T-helper 2 cell treated with Interferon-gamma antibody and Interleukin-4, amounts not matched to agents 100 ng/mL and 5 ng/mL, for 36 hours (primary cell): ENCODE measurements at regions not wholly inside any gene's neighbourhood (a gene's known extent, or its start where the extent isn't known, plus 50 kb on each side); places are given as distances from the start of the nearest gene placed in this dataset.
"Not testable (repeated sequence)": the region's sequence is repeated elsewhere in the genome, so short reads cannot be mapped to it uniquely, and the experiment has no call there.

Experiments
- intact Hi-C: fragments of 100-400 bp; cut with micrococcal nuclease; formaldehyde crosslinking; loops from one replicate; pipeline ENCODE4 v1.15.1; 2023

DNA sequence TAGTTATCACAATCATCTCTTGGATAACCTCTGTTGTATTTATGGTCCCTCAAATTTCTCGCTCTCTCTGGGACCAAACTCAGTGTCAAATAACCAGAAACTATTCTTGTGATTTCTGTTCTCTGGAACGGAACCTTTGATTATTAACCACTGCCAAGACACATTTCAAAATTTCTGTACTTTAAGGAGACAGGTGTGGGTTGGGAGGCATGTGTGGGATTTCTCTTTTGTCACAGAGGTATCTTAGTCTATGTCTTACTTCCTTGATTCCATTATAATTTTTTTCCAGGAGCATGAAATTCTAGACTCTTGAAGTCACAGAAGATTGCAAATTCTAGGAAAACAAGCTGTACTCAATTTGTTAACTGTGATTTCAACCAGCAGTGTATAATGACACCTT is 919.0 kb upstream of the B3GALT2 start:
- intact Hi-C loops = no loop called here

DNA sequence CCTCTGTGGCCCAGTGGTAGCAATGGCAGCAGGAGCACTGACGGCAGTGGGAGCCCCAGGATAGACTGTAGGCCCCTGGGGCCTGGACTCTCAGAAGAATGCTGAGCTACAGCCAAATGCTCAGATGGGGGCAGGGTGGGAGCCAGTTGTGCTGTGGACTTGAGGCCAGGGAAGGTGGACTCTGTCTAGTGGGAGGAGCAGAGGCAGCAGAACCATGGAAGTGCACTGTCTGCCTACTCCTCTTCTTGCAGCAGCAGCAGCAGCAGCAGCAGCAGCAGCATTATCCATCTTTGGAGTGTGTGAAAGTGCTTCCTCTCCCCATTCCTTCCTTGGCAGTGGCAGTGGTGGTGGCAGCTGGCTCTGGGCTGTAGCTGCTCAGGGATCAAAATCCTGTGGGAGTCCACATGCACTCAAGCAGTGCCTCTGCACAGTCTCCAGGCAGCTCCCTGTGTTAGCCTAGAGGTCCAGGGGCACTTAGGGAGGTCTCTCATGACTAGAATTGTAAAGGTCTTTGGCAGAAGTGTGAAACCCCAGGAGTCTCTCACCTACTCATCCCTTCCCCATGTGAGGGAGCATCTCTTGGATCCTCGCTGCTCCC is 917.9 kb upstream of the B3GALT2 start:
- intact Hi-C loops = no loop called here

DNA sequence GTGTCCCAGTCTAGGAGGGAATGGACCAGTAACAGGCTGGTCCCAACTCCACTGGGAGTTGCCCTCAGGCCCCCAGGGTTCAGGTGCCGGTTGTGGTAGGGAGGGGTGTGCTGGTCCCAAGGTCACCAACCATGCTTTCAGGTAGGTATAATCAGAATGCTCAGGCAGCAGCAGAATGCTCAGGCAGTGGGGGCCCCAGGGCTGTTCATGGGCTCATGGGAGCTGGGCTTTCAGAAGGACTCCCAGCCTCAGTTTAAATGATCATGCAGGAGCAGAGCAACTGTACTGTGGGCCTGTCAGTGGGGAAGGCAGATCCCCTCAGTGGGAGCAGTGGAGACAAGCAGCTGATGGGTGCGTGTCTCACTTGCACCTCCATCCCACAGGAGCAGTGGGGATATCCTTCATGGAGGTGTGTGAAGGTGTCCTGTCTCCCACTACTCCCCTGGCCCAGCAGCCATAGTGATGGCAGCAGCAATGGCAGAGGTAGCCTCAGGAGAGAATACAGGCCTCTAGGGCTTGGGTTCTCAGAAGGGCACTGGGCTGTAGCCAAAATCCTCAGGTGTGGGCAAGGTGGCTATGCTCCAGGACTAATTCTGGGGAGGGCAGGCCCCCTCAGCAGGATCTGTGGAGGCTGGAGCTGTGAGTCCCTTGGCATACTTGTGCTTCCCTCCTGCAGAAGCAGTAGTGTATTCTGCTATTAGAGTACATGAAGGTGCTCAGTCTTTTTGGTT is 917.3 kb upstream of the B3GALT2 start:
- intact Hi-C loops = no loop called here

DNA sequence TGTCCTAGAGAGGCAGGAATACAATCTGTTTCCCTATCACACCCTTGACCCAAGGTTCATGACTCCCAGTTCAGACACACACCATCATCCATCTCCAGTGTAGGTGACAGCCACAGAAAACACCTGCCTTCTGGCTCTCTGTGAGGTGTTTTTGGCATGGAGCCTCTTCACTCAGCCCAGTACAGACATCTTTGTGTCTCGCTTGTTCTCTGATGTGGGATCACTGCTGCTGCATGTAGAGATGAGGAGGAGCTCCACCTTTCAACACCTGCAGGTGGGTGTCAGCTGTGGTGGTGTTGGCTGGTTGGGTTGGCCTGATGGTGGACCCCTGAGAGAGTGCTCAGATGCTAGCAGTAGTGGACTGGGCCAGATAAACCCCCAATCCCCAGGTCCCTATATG is 916.7 kb upstream of the B3GALT2 start:
- intact Hi-C loops = no loop called here

DNA sequence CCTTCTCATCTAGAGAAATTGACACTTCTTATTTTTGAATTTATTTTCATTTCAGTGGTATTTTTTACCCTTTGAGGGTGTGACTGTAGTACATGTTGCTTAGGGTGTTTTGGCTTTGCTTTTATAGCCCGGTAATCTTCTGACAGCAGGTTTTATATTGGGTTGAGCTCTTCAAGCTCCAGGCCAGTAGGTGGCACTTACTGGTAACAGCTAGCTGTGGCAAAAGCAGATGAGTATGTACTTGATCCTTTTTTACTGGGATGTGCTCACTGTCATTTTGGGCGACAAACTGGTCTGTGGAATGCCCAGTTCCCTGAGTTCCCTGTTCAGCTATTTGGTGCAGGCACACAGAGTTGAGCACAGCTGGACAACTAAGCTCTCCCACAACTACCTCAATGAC is 916.2 kb upstream of the B3GALT2 start:
- intact Hi-C loops = no loop called here

DNA sequence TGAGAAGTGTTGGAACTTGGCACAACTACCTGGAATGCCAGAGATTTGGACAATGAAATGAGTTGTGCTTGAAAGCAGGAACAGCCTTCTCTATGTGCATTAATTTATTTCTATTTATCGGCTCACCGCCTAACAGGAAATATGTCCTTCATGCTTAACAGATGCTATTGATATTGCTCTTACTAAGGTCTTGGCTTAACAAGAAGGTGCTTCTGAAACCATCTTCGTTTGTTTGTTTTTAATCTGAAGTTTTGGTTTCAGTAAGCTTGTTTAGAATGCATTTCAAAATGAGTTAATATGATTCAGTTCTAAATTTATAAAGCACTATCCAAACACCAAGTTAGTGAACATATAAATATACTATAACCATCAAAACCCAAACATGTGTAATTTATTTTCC is 898.3 kb upstream of the B3GALT2 start:
- intact Hi-C loops = no loop called here

DNA sequence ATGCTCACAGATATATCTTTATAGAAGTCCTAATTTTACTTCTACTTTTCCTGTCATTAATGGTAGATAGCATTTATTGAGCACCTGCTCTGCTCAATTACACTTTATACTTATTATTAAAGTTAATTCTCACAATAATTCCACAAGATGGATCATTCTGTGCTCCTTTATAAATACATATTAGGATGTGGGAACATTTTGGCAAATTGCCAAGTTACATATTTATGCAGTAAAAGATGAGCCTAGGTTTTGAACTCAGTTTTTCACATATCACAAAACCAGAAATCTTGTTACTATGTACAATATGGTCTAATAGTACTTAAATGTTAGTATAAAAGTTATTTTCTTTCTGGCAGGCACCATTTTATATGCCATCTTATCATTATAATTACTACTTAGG is 895.0 kb upstream of the B3GALT2 start:
- intact Hi-C loops = no loop called here

DNA sequence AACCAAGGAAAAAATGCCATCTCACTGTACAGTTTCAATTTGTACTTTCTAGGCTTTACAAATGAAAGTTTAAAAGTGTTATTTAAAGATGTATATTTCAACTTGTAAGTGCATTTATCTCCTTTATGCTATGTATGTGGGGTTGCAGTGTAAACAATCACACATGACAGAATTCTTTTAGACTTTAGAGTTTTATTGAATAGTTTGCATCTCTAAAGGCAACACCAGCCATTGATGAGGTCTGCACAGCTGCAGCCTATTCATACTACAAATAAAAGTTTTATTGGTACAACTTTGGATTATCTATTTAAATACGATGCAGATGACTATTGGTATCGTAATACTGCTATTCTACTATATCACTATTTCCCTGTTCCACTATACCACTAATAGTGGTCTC is 894.4 kb upstream of the B3GALT2 start:
- intact Hi-C loops = no loop called here

DNA sequence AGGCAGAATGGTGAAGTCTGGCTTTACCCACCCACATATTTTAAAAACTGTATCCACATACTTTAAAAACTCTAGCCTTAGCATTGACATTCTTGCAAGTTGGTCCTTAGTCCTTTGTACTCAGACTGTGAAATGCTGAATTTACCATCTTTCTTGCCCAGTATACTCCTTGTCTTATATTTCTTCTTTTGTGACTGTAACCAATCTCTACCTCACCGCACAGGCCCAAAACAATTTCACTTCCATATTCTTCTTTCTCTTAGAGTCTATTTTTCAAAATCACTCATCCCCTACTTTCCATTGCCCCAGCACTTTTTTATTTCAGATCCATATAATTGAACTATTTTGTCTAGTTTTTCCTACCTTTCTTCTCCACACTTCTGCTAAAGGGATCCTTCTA is 892.4 kb upstream of the B3GALT2 start:
- intact Hi-C loops = no loop called here

DNA sequence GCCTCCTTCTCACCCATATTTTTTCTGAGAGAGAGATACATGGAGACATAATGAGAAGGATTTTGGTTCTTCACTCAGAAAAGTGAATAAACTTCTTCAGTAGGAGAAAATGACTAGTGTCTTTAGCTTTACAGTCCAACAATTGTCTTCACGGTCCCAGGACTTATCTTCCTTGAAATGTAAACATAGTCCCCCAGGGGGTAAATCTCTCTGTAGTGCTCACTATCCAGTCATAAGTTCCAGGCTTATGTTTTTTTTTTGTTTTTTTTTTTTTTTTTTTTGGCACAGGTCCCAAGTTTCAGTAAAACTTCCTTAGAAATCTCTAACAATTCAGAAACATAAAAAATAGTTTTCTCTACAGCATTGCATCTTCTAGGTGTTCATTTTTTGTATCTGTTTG is 890.2 kb upstream of the B3GALT2 start:
- intact Hi-C loops = no loop called here

DNA sequence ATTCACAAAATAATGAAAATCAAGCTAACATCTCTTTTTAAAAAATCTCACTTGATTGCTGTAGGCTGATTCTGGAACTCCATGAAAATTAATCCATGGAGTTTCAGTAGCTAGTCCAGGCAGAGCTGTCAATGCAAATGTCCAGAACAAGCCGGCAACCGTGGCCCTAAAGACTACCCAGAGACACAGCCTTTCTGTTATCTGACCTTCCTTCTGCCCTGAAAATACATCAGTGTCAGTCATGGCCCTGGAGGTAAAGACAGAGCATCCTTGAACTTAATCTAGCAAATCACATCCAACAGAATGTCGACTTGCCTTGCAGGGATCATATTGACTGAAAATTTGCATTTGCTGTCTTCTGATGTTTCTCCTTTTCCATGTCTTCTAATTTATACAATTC is 887.4 kb upstream of the B3GALT2 start:
- intact Hi-C loops = no loop called here

DNA sequence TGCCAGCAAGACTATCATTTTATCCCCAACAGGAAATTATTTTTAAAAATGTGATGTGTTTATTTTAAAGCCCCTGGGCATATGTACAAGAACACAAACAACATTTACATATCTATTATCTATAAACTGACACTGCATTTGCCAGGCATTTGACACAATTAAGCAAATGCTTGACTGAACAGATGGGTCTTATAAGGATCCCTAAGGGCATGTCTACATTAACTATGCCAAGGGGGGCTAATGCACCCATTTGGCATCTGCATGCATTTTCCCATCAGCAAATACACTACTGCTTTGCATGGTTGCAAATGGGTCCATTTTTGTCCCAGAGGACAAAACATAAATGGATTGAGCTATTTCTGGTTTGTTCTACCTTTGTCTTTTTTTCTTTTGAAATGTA is 884.8 kb upstream of the B3GALT2 start:
- intact Hi-C loops = no loop called here

DNA sequence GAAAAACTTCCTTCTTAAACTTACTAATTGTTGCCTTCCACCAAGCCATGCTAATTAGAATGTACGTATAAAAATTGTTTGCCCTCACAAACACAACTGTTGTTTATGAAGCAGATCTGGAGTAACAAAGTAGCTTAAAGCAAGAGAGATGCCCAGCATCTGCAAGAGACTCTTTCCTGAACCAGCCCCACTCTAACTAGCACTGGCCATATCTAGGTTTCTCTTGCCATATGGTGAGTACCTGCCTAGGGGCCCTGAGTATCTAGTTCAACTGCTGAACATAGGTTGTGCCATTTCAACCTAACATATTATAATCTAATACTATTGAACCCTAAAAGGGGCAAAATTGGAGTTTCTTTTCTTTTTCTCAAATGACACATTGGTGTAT is 883.4 kb upstream of the B3GALT2 start:
- intact Hi-C loops = no loop called here

DNA sequence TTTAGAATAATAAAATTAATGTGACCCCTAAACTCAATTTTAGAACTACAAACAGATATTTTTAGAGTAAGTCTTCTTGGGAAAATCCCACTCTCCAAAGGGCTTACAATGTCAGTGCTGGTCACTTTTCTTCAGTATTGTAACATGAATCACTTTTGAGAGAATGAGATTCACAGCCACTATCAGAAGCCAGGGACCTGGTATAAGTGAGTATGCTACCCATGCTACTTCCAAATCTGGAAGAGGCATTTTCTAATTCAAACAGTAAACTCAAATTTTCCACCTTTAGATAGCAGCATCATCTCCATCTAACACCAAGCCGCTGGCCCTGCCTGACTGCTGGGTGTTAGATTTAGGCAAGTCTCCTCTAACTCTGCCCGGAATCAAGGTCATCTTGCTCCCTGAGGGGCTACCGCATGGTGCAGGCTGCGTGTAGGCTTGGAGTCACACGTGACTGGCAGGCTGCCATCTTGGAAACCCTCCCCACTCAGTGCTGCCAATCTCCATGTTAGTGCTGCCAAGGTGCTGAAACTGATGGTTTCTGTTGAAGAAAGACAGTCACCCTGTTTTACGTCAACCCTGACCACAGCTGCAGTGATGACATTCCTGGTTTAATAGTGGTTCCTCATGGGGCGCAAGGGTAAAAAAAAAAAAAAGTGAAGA is 882.9 kb upstream of the B3GALT2 start:
- intact Hi-C loops = no loop called here

DNA sequence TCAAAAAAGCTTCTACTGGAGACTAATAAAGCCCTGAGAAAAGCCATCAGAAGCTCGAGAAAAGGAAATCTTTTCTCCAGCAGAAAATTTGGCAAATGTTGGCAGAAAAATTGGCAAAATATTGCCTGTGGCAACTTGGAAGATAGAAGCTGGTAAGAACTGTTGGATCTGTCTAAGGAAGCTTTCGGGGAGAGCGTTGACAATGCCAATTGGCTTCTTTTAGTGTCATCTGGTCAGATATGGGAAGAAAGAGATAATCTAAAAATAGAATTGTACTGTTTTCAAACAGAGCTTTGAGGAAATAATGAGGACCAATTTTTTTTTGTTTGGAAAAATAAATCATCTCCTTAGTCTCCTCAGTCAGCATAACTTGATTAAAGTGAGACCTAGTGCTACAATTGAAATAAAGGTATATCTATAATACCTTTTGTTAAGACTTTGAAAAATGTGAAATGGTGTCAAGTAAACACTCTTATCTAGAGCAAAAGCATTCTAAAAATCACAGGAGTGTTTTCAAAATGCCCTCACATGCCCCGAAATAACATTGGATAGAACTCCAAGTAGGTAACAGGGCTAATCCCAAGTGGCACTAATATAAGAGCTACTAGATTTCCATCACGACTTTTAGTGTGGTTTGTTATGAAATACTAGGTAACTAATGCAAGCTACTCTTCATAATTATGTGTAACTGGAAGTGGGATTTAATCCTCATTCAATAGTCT is 882.2 kb upstream of the B3GALT2 start:
- intact Hi-C loops = no loop called here

DNA sequence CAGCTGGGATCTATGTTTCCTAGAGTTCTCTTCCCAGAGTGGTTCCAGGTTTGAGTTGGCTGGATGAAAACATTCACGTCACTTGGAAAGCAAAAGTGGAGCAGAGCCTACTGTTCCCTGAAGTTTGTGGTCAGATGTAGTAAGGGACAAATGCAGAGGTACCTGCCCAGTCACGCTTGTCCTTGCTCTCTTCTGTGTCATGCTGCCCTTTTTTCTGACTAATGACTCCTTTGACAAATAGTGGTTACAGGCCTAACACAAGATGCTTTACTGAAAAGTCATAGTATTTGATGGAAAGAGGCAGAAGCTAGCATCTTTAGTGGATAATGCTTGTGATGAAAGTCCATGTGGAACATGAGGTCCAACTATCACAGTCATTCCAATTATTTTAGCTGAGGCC is 881.4 kb upstream of the B3GALT2 start:
- intact Hi-C loops = no loop called here

DNA sequence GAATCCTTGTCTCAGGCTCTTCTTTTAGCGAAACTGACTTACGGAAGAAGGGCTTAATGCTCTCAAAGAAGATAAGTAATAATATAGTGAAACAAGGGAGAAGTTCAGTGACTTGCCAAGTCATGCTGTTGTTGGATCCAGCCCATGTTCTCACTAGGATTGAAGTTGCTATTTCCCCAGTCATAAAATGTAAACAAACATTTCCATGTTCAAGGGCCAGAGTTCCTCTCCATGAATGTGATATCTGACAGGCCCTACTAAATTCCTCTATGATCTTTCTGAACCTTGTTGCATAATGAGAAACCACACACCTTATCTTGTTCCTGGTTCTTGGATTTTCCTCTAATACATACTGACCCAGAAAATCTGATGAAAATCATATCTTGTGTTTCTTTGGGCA is 876.5 kb upstream of the B3GALT2 start:
- intact Hi-C loops = no loop called here

DNA sequence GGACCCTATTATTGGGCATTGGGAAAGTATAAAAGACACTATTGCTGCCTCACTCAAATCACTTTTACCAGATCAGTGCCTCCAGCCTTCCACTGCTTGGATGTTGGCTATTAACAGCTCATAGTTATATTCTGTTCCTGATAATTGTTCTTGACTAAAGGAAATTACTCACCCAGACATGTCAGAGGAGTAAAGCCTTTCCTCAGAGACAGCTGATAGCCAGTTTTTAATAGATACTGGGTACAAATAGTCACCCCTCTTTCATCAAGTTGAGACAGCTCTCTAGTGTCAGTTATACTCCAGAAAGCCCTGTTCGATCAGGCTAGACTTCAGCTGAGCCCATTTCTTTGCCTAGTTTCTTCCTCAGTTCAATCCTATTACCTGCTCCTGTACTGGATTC is 876.1 kb upstream of the B3GALT2 start:
- intact Hi-C loops = no loop called here

DNA sequence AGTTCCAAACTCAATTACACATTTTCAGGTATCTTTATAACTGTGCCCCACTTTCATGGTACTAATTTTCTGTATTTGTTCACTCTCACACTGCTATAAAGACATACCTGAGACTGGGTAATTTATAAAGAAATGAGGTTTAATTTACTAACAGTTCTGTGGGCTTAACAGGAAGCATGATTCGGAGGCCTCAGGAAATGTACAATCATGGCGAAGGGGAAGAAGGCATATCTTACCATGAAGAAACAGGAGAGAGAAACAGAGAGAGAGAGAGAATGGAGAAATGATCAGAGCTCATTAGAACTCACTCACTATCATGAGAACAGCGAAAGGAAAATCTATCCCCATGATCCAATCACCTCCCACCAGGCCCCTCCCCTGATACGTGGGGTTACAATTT is 874.1 kb upstream of the B3GALT2 start:
- intact Hi-C loops = no loop called here

DNA sequence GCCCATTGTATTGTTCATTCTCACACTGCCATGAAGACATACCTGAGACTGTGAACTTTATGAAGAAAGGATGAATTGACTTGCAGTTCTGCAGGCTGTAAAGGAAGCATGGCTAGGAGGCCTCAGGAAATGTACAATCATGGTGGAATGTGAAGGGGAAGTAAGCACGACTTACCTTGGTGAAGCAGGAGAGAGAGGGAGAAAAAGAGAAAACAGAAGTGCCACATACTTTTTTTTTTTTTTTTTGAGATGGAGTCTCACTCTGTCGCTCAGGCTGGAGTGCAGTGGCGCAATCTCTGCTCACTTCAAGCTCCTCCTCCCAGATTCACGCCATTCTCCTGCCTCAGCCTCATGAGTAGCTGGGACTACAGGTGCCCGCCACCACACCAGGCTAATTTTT is 871.9 kb upstream of the B3GALT2 start:
- intact Hi-C loops = not testable (repeated sequence)

DNA sequence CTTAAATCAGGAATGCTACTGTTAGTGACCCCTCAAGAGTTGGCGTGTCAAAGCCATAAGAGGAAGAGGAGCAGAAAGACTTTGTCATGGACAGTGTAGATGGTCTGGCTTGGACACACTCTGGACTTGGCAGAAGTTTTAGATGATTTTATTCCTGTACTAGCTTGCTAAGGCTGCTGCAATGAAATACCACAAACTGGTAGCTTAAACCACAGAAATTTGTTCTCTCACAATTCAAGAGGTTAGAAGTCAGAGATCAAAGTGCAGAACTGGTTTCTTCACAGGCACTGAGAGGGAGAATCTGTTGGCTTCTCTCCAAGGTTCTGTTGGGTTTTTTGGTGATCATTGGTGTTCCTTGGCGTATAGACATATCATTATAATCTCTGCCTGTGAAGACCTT is 869.8 kb upstream of the B3GALT2 start:
- intact Hi-C loops = no loop called here

DNA sequence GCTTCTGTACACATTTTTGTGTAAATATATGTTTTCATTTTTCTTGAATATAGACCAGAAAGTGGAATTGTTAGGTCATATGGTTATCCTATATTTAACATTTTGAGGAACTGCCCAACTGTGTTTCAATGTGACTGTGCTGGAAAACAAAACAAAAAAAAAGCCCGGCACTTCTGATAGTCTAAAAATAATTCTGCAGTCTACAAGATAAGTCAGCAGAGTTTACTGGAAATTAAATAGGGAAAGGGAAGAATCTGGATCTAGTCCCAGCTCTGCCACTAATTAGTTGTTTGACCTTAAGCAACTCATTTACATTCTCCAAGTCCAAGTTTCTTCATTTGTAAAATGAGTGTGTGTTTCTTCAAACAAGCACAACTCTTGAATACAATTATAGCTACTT is 869.1 kb upstream of the B3GALT2 start:
- intact Hi-C loops = no loop called here
